Stimulated activated CD4-positive, alpha-beta T cell treated with anti-CD3 and anti-CD28 coated beads, Interleukin-2, amount 100 ng/mL, for 24 hours (primary cell): ENCODE measurements at regions not wholly inside any gene's neighbourhood (a gene's known extent, or its start where the extent isn't known, plus 50 kb on each side); places are given as distances from the start of the nearest gene placed in this dataset.
"Not testable (repeated sequence)": the region's sequence is repeated elsewhere in the genome, so short reads cannot be mapped to it uniquely, and the experiment has no call there.

ENCODE experiments used
- DNase-seq, 2 donors: peaks; one replicate each; pipeline ENCODE4 v3.0.0-alpha.2; 2020

DNA sequence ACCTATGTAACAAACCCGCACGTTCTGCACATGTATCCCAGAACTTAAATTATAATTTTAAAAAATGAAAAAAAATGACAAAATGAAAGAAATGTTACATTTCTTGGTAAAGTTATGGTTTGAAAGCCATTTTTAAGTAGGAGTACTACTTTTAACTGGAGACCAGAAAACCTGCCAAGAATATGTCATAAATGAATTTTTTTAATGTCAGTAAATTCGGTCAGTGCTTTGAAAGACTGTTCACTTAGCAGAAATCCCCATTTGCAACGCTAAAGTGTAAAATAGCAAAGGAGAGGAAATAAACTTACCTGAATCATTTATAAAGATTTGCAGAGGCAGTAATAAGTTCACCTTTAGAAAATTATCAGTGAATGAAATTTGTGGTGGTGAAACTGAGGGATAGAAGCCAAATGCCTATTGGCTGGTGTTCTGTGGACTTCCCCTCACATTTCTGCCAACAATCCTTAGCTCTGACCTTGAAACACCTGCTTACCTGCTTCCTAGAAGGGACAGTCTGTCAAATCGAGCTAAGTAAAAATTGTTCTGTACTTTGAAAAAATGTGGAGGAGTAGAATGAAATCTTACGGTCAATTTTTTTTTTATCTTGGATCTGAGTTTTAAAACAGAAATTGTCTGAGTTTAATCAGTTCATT, 714.2 kb downstream of the SLC6A15 start:
- DNase-seq, result no peak

GRCh38 chr12:84191779-84192178, 720.8 kb downstream of the SLC6A15 start:
- no peak for DNase-seq

DNA sequence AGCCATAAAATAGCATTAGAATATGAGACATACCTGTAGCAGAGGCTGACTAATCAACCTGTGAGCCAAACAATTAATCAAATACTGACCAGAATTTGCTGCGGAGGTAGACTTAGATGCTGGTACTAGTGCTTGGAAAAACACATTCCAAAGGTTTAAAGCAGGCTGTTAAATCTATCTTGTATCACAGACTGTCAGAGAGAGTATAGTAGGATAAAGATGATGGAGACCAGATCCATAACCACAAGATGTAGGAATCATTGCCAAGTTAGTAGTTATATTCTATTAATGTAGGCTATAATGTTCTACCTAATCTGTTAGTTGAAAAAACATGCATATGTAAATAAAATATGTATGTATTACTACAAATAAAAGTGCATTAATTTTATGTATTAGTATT, 726.2 kb downstream of the SLC6A15 start:
- no peak for DNase-seq

DNA sequence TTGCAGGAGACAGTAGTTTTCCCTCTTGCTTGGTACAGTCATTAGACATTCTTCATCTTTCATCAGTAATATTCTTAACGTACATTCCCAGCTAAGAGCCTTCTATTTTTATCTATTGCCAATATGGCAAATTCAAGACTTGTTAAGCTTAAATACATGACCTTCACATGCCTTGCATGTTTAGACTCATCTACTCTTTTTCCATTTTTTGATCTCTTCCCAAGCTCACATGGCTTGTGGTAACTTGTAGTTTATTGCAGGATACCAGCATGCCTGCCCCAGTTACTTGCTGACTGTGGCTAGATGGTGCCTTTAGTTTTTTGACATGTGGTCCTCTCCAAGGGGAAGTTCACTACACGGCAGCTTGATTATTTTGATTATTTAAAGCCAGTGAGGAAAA, 729.0 kb downstream of the SLC6A15 start:
- DNase-seq, result no peak

DNA sequence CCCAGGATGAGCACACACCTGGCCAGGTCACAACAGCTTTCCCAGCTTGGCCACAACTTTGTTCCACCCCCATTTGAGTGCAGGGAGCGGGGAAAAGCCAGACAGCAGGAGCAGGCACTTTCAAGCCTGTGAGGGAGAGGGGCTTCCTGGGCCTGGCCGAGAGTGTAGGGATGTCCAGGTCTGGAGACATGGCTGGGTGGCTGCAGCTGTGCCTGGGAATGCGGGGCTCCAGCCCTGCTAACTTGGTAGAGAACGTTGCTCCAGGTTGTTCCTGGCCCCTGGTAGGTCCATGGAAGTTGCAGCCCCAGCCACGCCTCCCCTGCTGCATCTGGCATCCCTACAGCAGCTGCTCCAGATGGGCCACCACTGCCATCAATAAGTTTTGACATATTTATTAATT, 738.5 kb downstream of the SLC6A15 start:
- no peak for DNase-seq

DNA sequence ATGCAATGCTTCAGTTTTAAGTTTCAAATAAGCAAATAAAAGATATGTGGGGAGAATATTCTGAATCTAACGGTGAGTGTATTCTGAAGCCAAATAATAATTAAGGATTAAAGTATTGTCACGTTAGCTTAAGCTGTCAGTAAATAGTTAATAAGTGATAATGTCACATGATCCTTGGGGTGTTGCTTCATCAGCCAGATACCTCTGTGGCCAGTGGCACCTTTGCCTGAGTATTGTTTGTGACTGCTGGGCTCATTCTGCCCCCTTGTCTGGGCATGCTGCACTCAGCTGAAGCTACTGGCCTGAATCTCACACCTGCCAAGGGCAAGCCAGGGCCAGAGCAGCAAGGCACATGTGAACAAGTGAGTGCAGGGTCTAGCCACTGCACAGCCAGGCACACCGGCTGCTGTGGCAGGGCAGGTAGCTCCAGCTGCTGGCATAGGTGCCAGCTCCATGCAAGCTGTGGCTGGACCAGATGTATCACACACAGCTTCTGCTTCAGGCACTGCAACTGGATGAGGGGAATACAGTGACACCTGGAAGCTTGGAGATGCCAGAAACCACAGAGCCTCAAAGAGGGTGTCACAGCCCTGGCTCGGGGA, 739.7 kb downstream of the SLC6A15 start:
- no peak for DNase-seq

DNA sequence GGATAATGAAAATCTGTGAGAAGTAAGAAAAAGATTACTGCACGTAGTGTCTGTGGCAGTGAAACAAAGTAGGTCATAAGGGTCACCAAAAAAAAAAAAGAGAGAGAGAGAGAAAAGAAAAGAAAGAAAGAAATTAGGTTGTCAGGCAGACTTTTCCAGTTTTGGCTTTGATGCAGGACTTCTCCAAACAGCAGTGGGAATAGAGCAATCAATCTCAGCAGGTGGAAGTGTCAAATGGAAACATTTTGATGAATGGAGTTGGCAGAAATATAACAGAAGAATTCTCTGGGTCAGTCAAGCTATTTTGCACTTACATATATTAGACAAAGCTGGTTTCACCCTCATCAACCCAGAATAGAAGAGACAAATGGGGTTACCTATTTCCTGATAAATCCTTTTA, 745.8 kb downstream of the SLC6A15 start:
- DNase-seq, result no peak

DNA sequence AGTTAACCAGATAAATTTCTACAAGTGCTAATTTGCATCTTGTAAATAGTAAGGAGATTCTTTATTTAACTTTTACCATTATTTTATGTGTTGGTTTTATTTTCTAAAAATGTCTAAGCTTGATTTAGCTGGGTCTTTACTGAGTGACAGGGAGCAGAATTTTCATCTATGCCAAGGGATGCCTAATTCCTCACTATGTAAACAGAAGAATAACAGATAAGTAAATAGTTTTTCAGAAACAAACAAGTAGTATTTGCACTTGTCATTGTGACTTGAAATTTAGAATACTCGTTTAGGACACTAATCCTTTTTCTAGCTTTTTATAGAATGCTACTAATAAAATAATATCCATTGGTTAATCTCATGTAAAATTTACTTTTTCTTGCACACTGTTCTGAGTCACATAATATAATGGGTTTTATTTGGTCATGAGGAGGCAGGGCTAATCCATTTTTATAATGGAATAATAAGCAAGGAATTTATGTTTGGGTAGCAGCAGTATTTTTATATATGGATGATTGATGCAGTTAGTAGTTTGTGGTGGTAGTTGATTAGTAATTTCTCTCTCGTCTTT, 746.5 kb downstream of the SLC6A15 start:
- no peak for DNase-seq

GRCh38 chr12:84161296-84161695, 751.3 kb downstream of the SLC6A15 start:
- DNase-seq, result no peak

DNA sequence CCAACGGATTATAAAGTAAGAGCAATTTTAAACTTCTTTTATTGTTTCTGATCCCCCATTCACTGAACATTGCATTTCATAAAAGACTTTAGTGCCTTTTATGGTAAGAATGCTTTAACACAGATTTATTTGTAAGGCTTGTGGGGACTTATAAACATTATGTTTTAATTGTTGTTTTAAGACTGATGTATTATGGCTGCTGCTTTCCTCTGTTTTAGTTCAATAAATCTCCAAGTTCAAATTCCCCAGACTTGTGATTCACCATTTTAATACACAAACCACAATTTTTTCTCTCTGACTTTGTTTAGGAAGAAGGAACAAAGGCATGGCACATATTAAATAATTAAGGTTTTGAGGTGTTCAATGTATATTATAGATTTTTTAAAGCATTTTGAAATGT, 753.3 kb downstream of the SLC6A15 start:
- no peak for DNase-seq

DNA sequence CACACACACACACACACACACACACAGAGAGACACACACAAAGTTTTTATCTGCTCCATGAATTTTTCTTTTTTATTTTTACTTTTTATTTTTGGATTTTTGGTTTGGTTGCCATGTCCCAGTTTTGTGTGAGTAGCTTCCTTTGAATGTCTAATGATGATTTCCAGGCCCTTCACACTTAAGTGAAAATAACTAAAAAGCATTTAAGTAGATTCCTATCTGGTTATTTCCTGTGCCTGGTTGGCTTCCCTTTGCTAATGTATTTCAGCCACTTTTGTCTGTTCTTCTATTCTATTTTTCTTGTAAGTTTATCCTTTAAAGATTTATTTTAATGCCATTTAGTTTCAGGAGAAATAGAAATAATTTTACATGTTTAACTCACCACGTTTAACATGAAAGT, 755.4 kb downstream of the SLC6A15 start:
- DNase-seq, result no peak

GRCh38 chr12:84154991-84155930, 757.3 kb downstream of the SLC6A15 start:
- not testable (repeated sequence) for DNase-seq

- DNase-seq, result not testable (repeated sequence)
These were observed 758.1 kb downstream of the SLC6A15 start for GRCh38 chr12:84154439-84154990.

DNA sequence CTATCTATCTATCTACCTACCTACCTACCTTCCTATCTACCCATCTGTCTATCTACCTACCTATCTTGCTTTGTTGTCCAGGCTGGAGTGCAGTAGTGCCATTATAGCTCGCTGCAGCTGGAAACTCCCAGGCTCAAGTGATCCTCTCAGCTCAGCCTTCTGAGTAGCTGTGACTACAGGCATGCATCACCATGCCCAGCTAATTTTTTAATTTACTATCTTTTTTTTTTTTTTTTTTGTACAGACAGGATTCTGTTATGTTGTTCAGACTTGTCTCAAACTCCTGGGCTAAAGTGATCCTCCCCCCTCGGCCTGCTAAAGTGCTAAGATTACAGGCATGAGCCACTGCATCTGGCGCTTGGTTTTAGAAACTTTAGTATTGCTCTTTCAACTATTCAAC, 762.4 kb downstream of the SLC6A15 start:
- DNase-seq, result no peak

DNA sequence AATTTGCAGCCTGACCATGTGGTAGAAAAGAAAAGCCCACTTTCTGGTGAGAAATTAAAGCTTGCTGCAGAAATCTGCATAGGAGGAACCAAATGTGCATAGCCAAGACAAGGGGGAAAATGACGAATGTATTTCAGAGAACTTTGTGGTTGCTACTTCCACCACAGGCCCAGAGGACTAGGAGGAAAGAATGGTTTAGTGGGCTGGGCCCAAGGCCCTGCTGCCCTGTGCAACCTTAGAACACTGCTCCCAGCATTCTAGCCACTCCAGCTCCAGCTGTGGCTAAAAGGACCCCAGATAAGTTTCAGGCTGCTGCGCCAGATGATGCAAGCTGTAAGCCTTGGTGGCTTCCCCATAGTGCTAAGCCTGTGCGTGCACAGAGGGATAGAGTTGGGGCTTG, 764.3 kb downstream of the SLC6A15 start:
- DNase-seq, result no peak

GRCh38 chr12:84136862-84137367, 775.7 kb downstream of the SLC6A15 start:
- no peak for DNase-seq

DNA sequence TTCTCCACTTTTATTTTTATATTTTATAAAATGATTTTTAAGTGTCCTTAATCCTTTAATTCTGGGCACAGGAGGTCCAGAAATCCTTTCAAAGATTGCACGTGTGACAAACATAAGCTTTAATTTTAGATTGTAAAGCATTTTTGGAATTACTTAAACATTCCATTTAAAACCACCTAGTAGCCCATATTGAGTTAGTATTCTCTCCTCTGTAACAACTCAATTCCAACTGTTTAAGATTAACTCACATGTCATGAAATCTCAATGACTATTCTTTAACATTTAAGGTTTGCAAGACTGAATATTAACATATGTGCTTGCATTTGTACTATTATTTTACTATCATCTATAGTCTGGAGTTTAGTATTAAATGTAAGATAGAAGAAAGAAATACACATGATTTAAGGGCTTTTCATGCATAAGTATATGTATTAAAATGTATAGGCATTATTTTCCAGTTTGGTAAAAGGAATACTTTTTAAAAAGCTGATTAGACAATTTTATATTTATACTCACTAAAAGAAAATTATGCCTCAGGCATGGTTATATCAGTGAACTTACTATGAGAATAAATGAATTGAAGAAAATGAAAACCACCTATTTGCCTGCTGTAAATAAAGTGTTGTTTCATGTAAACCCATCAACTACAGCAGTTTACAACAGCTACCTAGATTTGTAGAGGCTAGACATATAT, 776.9 kb downstream of the SLC6A15 start:
- no peak for DNase-seq

DNA sequence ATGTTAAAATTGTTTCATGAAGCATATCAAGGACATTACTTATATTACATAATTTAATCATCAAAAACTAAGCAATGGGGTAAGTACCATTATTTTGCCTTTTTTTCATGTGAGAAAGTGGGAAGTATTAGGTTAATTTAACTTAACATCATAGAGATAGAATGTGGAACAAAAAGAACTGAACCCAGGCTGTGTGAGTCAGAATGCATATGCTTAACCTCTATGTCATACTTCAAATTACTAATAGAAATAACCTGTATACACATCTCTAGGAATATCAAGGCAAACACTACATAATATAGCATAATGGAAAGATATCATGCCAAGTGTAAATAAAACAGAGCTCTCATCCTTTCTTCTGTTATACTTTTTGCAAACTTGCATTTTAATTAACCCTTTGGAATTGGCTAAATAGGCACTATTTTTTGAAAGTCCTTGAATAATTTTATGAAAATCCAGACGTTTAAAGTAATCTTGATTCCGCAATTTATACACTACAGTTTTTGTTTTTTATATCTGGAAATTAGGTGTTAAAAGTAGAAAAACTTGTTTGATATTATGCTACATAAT, 777.7 kb downstream of the SLC6A15 start:
- DNase-seq, result no peak

GRCh38 chr12:84131076-84131475, 781.5 kb downstream of the SLC6A15 start:
- DNase-seq, result no peak

DNA sequence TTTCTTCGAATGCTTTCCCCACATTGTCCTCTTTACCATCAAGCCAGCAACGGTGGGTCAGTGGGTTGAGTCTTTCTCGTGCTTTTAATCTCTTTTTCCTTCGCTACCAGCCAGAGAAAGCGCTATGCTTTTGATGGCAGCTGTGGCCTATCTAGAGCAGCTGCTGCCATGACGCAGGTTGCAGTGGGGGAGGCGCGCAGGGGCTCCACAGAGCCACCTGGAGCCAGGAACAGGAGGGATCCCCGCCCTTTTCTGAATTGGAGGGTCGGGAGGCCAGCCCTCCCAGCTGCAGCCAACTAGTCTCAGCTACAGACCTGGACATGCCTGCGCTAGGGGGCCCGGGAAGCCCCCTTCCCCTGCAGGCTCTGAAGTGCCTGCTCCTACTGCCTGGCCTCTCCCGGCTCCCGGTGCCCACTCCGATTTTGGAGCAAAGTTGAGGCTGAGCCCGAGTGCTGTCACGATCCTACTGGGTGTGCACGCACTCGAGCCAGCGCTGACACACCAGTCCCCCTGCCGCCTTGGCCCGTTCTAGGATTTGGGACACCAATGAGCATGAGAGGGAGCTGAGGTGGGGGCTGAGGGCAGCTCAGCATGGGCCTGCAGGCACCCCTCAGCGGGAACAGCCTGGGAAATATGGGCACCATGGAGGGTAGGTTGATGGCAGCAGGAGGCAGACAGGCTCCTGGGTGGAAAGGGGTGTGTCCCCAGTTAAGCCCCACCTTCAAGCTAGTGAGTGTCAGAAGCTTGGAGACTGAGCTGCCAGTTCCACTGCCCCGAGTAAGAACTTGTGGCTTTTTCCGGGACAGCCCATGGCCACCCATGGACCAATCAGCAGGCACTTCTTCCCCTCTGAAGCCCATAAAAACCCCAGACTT, 784.2 kb downstream of the SLC6A15 start:
- no peak for DNase-seq

DNA sequence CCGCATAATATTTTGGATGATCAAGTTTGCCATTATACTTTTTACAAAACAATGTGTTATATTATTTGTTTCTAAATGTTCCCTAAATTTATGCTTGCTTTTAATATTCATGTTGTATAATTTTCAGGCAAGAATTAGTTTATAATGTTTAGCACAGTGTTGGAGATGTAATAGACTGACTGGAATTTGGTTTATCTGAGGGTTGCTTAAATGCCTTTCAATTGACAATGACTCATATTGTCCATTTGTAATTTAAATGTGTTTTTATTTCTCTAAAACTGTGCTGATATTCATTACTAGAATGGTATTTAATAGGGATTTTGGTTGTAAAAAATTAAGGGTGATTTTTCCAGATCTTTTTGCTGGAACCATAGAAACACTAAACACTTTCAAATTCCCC, 788.4 kb downstream of the SLC6A15 start:
- DNase-seq, result no peak
